Bronchial epithelial cell (primary cell): ENCODE measurements at regions not wholly inside any gene's neighbourhood (a gene's known extent, or its start where the extent isn't known, plus 50 kb on each side); places are given as distances from the start of the nearest gene placed in this dataset.

ENCODE experiments used
- DNase-seq: peaks from one replicate; pipeline ENCODE4 v3.0.0-alpha.2; 2010; ENCODE audit warnings: low read depth
- FAIRE-seq: peaks from 2 replicates; lab custom pipeline; 2011; peaks lifted over from hg19 to GRCh38; lab: Jason Lieb, UNC
- H3K27me3 ChIP-seq: 2 replicates; pipeline ENCODE4 v1.5.1; 2011; ENCODE audit warnings: low read length; ENCODE audit not compliant: control insufficient read depth, insufficient read depth
- H3K36me3 ChIP-seq: 2 replicates; pipeline ENCODE4 v1.5.1; 2011; ENCODE audit warnings: low read length; ENCODE audit not compliant: control insufficient read depth, insufficient read depth
- H3K4me3 ChIP-seq: 2 replicates; pipeline ENCODE4 v1.5.1; 2011; ENCODE audit warnings: mild to moderate bottlenecking, low read depth, low read length, control low read depth
- TF ChIP-seq, protein P1 (sequence below): IDR thresholded peaks from 2 replicates; pipeline ENCODE4 v1.5.1; 2011; ENCODE audit warnings: mild to moderate bottlenecking, moderate library complexity, low read length, control low read depth, inconsistent platforms; ENCODE audit not compliant: insufficient read depth, severe bottlenecking

GRCh38 chr2:152240559-152241231 lies 65.1 kb upstream of the STAM2 start:
- no peaks in the 10 kb centered on the region for H3K36me3 ChIP-seq
- TF ChIP-seq, protein P1, sequence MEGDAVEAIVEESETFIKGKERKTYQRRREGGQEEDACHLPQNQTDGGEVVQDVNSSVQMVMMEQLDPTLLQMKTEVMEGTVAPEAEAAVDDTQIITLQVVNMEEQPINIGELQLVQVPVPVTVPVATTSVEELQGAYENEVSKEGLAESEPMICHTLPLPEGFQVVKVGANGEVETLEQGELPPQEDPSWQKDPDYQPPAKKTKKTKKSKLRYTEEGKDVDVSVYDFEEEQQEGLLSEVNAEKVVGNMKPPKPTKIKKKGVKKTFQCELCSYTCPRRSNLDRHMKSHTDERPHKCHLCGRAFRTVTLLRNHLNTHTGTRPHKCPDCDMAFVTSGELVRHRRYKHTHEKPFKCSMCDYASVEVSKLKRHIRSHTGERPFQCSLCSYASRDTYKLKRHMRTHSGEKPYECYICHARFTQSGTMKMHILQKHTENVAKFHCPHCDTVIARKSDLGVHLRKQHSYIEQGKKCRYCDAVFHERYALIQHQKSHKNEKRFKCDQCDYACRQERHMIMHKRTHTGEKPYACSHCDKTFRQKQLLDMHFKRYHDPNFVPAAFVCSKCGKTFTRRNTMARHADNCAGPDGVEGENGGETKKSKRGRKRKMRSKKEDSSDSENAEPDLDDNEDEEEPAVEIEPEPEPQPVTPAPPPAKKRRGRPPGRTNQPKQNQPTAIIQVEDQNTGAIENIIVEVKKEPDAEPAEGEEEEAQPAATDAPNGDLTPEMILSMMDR = no peak
- no peaks in the 10 kb centered on the region for H3K27me3 ChIP-seq
- FAIRE-seq = no peak
- DNase-seq = peak; percentile 95
- H3K4me3 ChIP-seq = no peak overlapping the region

DNA sequence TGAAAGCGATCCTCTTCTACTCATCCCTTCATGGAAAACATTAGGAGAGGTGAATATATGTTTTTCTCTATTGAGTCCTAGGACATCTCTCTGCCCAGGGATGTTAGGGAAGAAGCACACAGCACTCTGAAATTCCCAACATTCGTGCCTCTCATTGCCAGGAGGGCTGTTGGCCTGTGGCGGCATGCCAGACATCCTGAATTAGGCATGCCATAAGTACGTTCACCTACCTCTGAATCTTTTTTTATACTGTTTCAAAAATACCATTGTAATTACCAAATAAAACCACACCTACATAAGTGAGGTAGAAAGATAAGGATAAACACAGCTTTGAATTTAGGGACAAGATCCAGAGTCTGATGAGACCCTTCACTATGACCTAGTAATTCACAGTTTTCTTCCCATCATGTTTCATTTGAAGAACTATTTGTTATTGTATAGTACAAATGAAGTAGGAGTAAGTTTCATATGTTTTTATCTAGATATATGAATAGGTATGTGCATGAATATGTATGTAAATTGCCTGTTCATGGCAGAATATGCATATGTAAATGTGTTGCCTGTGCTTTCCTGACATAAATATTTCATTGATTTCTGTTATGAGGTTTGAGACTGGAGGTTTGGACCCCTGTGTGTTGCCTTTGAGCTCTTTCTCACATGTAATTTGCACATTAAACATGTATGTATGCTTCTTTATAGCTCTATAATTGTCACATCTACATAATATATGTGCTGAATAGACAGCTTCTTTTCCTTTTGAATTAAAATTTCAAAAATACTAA lies 66.6 kb upstream of the STAM2 start:
- peak; percentile 89 for DNase-seq
- TF ChIP-seq, protein P1 = no peak
- Histone ChIP-seq H3K27me3 (no peaks in the 10 kb centered on the region), H3K4me3 (no peak overlapping the region), H3K36me3 (no peaks in the 10 kb centered on the region)
- FAIRE-seq = no peak

DNA sequence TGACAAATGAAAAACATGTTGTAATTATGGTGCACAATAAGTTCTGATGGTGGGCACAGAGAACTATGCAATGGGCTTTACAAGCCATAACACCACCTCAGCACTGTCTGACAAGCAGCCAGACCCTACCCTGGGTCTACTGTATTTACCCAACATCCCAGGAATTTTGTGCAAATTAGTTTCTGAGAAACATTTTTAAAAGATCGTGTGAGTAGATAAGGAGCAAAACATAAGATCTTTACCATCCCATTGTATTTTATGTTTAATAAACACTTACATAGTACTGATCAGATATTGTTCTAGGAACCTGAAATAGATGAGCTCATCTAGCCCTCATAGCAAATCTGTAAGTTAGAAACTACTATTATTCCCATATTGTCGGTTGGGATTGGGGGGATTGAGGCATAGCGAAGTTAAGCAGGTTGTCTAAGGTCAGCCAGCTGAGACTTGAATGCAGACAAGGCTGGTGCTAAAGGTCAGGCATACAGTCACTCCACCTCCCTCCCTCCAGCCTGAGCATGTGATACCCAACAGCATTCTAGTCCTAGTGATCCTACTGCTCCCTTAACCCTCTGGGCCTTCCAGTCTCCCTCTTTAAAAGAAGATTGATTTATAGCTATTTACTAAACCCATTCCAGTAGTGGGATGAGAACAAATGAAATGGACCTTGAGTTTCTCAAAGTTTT lies 67.4 kb upstream of the STAM2 start:
- no peak for FAIRE-seq
- Histone ChIP-seq H3K27me3 (no peaks in the 10 kb centered on the region), H3K4me3 (no peak overlapping the region), H3K36me3 (no peaks in the 10 kb centered on the region)
- TF ChIP-seq, protein P1 = no peak
- DNase-seq = no peak

- FAIRE-seq (no peak), DNase-seq (no peak)
- Histone ChIP-seq H3K27me3 (no peaks in the 10 kb centered on the region), H3K36me3 (no peaks in the 10 kb centered on the region), H3K4me3 (no peak overlapping the region)
- TF ChIP-seq, protein P1 = no peak
Measured at GRCh38 chr2:152243761-152244640, 68.4 kb upstream of the STAM2 start.

- H3K27me3 ChIP-seq = no peaks in the 10 kb centered on the region
- no peaks in the 10 kb centered on the region for H3K36me3 ChIP-seq
- no peak for DNase-seq
- FAIRE-seq = no peak
- no peak overlapping the region for H3K4me3 ChIP-seq
- TF ChIP-seq, protein P1 = no peak
Measured at GRCh38 chr2:152245653-152246052, 70.1 kb upstream of the STAM2 start.
